ENCODE measurements at regions not wholly inside any gene's neighbourhood (a gene's known extent, or its start where the extent isn't known, plus 50 kb on each side); places are given as distances from the start of the nearest gene placed in this dataset.

GRCh38 chr4:19177616-19178015, 1074.1 kb upstream of the SLIT2 start:
- H3K36me3 ChIP-seq (ENCODE audit: low read depth) = no peaks in the 10 kb centered on the region
- H3K4me2 ChIP-seq = no peak overlapping the region
- no peaks in the 10 kb centered on the region for H3F3A ChIP-seq (ENCODE audit: insufficient read depth, low read depth)
- DNase-seq = no peak
- intact Hi-C loops (cut with micrococcal nuclease; ENCODE audit: unreplicated experiment) = no loop called here
- no peak overlapping the region for H3K27ac ChIP-seq
- H3K79me2 ChIP-seq (ENCODE audit: low read depth) = no peaks in the 10 kb centered on the region
- H3K4me3 ChIP-seq = no peak overlapping the region
- POLR2A ChIA-PET (ENCODE audit: unreplicated experiment) = no interaction called here
- H3K4me1 ChIP-seq (replicated peaks; ENCODE audit: insufficient read depth) = no peaks in the 10 kb centered on the region
- H3K9me3 ChIP-seq (ENCODE audit: insufficient read depth, low read depth) = no peaks in the 10 kb centered on the region
- no peaks in the 10 kb centered on the region for H4K20me1 ChIP-seq (ENCODE audit: insufficient read depth)
- H3K27me3 ChIP-seq (ENCODE audit: insufficient read depth, low read depth) = no peaks in the 10 kb centered on the region
- BruUV-seq (replicated peaks) = no TSS peak
- H3K9me2 ChIP-seq (ENCODE audit: insufficient read depth) = no peaks in the 10 kb centered on the region
- CTCF ChIA-PET = no interaction called here
- no peak overlapping the region for H2AFZ ChIP-seq
- TF ChIP-seq CTCF (conservative IDR thresholded peaks at IDR 0.05) (no peak), EZH2 (IDR thresholded peaks at IDR 0.05; ENCODE audit: low read depth) (no peak)

- Histone ChIP-seq H3K27me3 (ENCODE audit: insufficient read depth, low read depth) (no peaks in the 10 kb centered on the region), H4K20me1 (ENCODE audit: insufficient read depth) (no peaks in the 10 kb centered on the region), H3K9me3 (ENCODE audit: insufficient read depth, low read depth) (no peaks in the 10 kb centered on the region), H3K36me3 (ENCODE audit: low read depth) (no peaks in the 10 kb centered on the region), H3K4me3 (no peak overlapping the region), H2AFZ (no peak overlapping the region), H3K4me2 (no peak overlapping the region), H3K79me2 (ENCODE audit: low read depth) (no peaks in the 10 kb centered on the region), H3K27ac (no peak overlapping the region), H3F3A (ENCODE audit: insufficient read depth, low read depth) (no peaks in the 10 kb centered on the region), H3K9me2 (ENCODE audit: insufficient read depth) (no peaks in the 10 kb centered on the region), H3K4me1 (replicated peaks; ENCODE audit: insufficient read depth) (no peaks in the 10 kb centered on the region)
- CTCF ChIA-PET = no interaction called here
- POLR2A ChIA-PET (ENCODE audit: unreplicated experiment) = no interaction called here
- no peak for TF ChIP-seq EZH2 (IDR thresholded peaks at IDR 0.05; ENCODE audit: low read depth)
- no peak for TF ChIP-seq CTCF (conservative IDR thresholded peaks at IDR 0.05)
- intact Hi-C loops (cut with micrococcal nuclease; ENCODE audit: unreplicated experiment) = no loop called here
- BruUV-seq (replicated peaks) = no TSS peak
- no peak for DNase-seq
Measured at GRCh38 chr4:19171832-19172231, 1079.9 kb upstream of the SLIT2 start.

GRCh38 chr4:19167311-19167710, 1084.4 kb upstream of the SLIT2 start:
- Histone ChIP-seq H3F3A (ENCODE audit: insufficient read depth, low read depth) (no peaks in the 10 kb centered on the region), H3K79me2 (ENCODE audit: low read depth) (no peaks in the 10 kb centered on the region), H3K27ac (no peak overlapping the region), H3K27me3 (ENCODE audit: insufficient read depth, low read depth) (no peaks in the 10 kb centered on the region), H3K9me3 (ENCODE audit: insufficient read depth, low read depth) (no peaks in the 10 kb centered on the region), H3K4me3 (no peak overlapping the region), H2AFZ (no peak overlapping the region), H3K9me2 (ENCODE audit: insufficient read depth) (no peaks in the 10 kb centered on the region), H3K36me3 (ENCODE audit: low read depth) (no peaks in the 10 kb centered on the region), H3K4me2 (no peak overlapping the region), H4K20me1 (ENCODE audit: insufficient read depth) (no peaks in the 10 kb centered on the region), H3K4me1 (replicated peaks; ENCODE audit: insufficient read depth) (no peaks in the 10 kb centered on the region)
- no peak for DNase-seq
- no peak for TF ChIP-seq EZH2 (IDR thresholded peaks at IDR 0.05; ENCODE audit: low read depth)
- TF ChIP-seq CTCF (conservative IDR thresholded peaks at IDR 0.05) = no peak
- BruUV-seq (replicated peaks) = no TSS peak
- ChIA-PET POLR2A (ENCODE audit: unreplicated experiment) (no interaction called here), CTCF (no interaction called here)
- intact Hi-C loops (cut with micrococcal nuclease; ENCODE audit: unreplicated experiment) = no loop called here

Measured in PC-9 (cell line).